HG03460 (cell line): ENCODE measurements at regions not wholly inside any gene's neighbourhood (a gene's known extent, or its start where the extent isn't known, plus 50 kb on each side); places are given as distances from the start of the nearest gene placed in this dataset.
"Not testable (repeated sequence)": the region's sequence is repeated elsewhere in the genome, so short reads cannot be mapped to it uniquely, and the experiment has no call there.

ENCODE experiments used
- ATAC-seq: cut with Tn5 transposase; IDR thresholded peaks from one replicate; pipeline ENCODE4 v1.9.1; 2021; ENCODE audit not compliant: unreplicated experiment

- ATAC-seq, result peak; percentile 49
These were observed 130.9 kb downstream of the TES start for GRCh38 chr7:116340943-116341907.

- no peak for ATAC-seq
These were observed 131.8 kb downstream of the TES start for GRCh38 chr7:116342125-116342524.

- ATAC-seq, result no peak
These were observed 137.0 kb downstream of the TES start for GRCh38 chr7:116347151-116347832.

- no peak for ATAC-seq
These were observed 138.0 kb downstream of the TES start for GRCh38 chr7:116348346-116348745.

GRCh38 chr7:116351966-116352365 is 141.6 kb downstream of the TES start:
- no peak for ATAC-seq

GRCh38 chr7:116353647-116354046 is 143.3 kb downstream of the TES start:
- no peak for ATAC-seq

- no peak for ATAC-seq
These were observed 143.8 kb downstream of the TES start for GRCh38 chr7:116354171-116354545.

GRCh38 chr7:116354546-116355423 is 144.4 kb downstream of the TES start:
- ATAC-seq, result no peak

GRCh38 chr7:116355424-116355765 is 144.1 kb upstream of the CAV2 start:
- ATAC-seq, result no peak

- no peak for ATAC-seq
These were observed 143.1 kb upstream of the CAV2 start for GRCh38 chr7:116356333-116356965.

GRCh38 chr7:116356979-116357378 is 142.6 kb upstream of the CAV2 start:
- ATAC-seq, result no peak

GRCh38 chr7:116357781-116358670 is 141.5 kb upstream of the CAV2 start:
- no peak for ATAC-seq

- no peak for ATAC-seq
These were observed 137.8 kb upstream of the CAV2 start for GRCh38 chr7:116361767-116362166.

GRCh38 chr7:116363637-116364432 is 135.7 kb upstream of the CAV2 start:
- no peak for ATAC-seq

GRCh38 chr7:116364469-116364868 is 135.1 kb upstream of the CAV2 start:
- ATAC-seq, result no peak

- no peak for ATAC-seq
These were observed 133.7 kb upstream of the CAV2 start for GRCh38 chr7:116365797-116366196.

- no peak for ATAC-seq
These were observed 132.2 kb upstream of the CAV2 start for GRCh38 chr7:116367171-116367813.

GRCh38 chr7:116368965-116369364 is 130.6 kb upstream of the CAV2 start:
- no peak for ATAC-seq

- not testable (repeated sequence) for ATAC-seq
These were observed 128.0 kb upstream of the CAV2 start for GRCh38 chr7:116371536-116371935.
